Caco-2 (cell line): ENCODE measurements at regions not wholly inside any gene's neighbourhood (a gene's known extent, or its start where the extent isn't known, plus 50 kb on each side); places are given as distances from the start of the nearest gene placed in this dataset.

Source experiments
- BruUV-seq: library from RNA; stranded (reverse); fragments of 400-500 nt; replicated peaks from 2 replicates; lab custom pipeline; 2021; lab: Mats Ljungman, UMichigan
- CTCF ChIA-PET: fragments of 300-600 bp; sonication (Branson Sonifier 250); formaldehyde crosslinking; loops from one replicate; lab custom pipeline; 2022; ENCODE audit warnings: antibody characterized with exemption; lab: Charles Lee
- POLR2A ChIA-PET: fragments of 300-600 bp; sonication (Branson Sonifier 250); formaldehyde crosslinking; loops from one replicate; lab custom pipeline; 2022; ENCODE audit warnings: antibody characterized with exemption; lab: Charles Lee
- DNase-seq, 2 experiments: peaks; one replicate each; pipeline versions ENCODE4 v3.0.0 to v3.0.0-alpha.2; 2020 to 2022
- H3K27me3 ChIP-seq: replicated peaks from 2 replicates; pipeline ENCODE4 v1.6.0; 2011; ENCODE audit warnings: low read length; ENCODE audit not compliant: control insufficient read depth, insufficient read depth
- H3K36me3 ChIP-seq: 2 replicates; pipeline ENCODE4 v1.5.1; 2011; ENCODE audit warnings: low read length; ENCODE audit not compliant: control insufficient read depth, insufficient read depth
- H3K4me1 ChIP-seq: fragments of 250-450 bp; sonication (Bioruptor Pico); 2 replicates; pipeline ENCODE4 v1.5.1; 2020; ENCODE audit warnings: mild to moderate bottlenecking
- H3K4me3 ChIP-seq: 2 replicates; pipeline ENCODE4 v1.5.1; 2011; ENCODE audit warnings: low read depth, mild to moderate bottlenecking, control low read depth, low read length
- H3K9me3 ChIP-seq: fragments of 250-450 bp; sonication (Bioruptor Pico); 2 replicates; pipeline ENCODE4 v1.5.1; 2020; ENCODE audit warnings: mild to moderate bottlenecking, moderate library complexity
- H3K27ac Mint-ChIP-seq: one replicate; pipeline ENCODE4 v1.8.0; 2022; ENCODE audit warnings: mixed read lengths; ENCODE audit not compliant: unreplicated experiment
- H3K27me3 Mint-ChIP-seq: one replicate; pipeline ENCODE4 v1.8.0; 2022; ENCODE audit warnings: mixed read lengths; ENCODE audit not compliant: insufficient read depth, unreplicated experiment
- H3K36me3 Mint-ChIP-seq: one replicate; pipeline ENCODE4 v1.8.0; 2022; ENCODE audit warnings: mild to moderate bottlenecking, mixed read lengths; ENCODE audit not compliant: insufficient read depth, unreplicated experiment
- H3K4me1 Mint-ChIP-seq: one replicate; pipeline ENCODE4 v1.8.0; 2022; ENCODE audit warnings: low read depth, mixed read lengths; ENCODE audit not compliant: unreplicated experiment
- H3K4me3 Mint-ChIP-seq: one replicate; pipeline ENCODE4 v1.8.0; 2022; ENCODE audit warnings: mild to moderate bottlenecking, moderate library complexity, mixed read lengths; ENCODE audit not compliant: unreplicated experiment
- H3K9me3 Mint-ChIP-seq: one replicate; pipeline ENCODE4 v1.8.0; 2022; ENCODE audit warnings: mixed read lengths; ENCODE audit not compliant: unreplicated experiment
- intact Hi-C: fragments of 100-400 bp; cut with micrococcal nuclease; formaldehyde crosslinking; loops from one replicate; pipeline ENCODE4 v1.10.0; 2022; ENCODE audit not compliant: unreplicated experiment
- TF ChIP-seq, protein P1 (sequence below), 2 experiments: fragments of 200-600 bp in 1 of 2; IDR thresholded peaks; 1 replicate in 1 of 2; 2 replicates in 1 of 2; pipeline versions ENCODE4 v1.5.1 to v1.8.0; 2011 to 2022; ENCODE audit warnings: antibody characterized with exemption in 1 of 2, control low read depth in 1 of 2, inconsistent platforms in 1 of 2, low read depth in 1 of 2, low read length in 1 of 2, mild to moderate bottlenecking in 1 of 2, moderate library complexity in 1 of 2; ENCODE audit not compliant: insufficient read depth in 1 of 2, severe bottlenecking in 1 of 2, unreplicated experiment in 1 of 2

DNA sequence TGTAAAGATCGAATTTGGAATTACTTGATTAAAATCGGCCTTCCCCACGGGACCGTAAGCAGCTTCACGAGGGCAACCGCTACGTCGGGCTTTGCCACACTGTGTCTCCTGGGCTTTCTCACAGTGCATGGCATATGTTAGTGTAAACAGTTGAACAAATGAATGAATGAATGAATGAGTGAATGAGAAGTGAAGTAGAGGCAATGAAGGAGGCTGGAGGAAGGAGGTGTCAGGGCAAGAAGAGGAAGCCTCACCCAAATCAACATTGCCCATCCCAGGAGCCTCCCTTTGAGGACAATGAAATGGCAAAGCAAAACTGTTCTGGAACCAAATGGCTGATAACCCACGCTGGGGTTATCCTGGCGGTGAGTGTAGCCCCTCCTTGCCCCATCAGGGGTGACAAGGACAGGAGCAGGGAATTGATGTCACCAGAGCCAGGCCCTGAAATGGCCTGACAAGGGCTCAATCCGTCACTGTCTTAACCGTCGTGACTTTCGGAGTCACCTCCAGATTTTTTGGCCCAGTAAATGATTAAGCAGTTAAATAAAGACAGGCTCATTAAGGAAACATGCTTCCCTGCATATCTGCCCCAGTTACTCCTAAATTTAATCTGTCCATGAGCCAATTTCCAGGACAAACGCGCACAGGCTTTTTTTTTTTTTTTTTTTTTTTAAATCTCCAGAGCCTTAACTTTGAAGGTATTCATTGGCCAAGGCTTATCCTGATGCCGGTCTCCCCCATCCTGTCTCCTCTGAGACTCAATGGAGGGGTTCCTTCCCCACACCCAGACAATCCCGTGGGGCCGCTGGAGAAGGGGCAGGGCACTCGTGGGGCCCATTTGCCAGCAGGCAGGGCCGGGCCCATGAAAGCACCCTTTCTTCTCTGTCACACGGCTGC, 88.4 kb upstream of the BOD1 start:
- POLR2A ChIA-PET: no interaction called here
- BruUV-seq: no TSS peak
- Mint-ChIP-seq H3K9me3 (no peaks in the 10 kb centered on the region), H3K27ac (no peak overlapping the region), H3K36me3 (no peaks in the 10 kb centered on the region), H3K4me3 (no peak overlapping the region), H3K27me3 (no peaks in the 10 kb centered on the region), H3K4me1 (no peaks in the 10 kb centered on the region)
- CTCF ChIA-PET: no interaction called here
- Histone ChIP-seq H3K4me1 (no peaks in the 10 kb centered on the region), H3K36me3 (no peaks in the 10 kb centered on the region), H3K4me3 (no peak overlapping the region), H3K27me3 (no peaks in the 10 kb centered on the region), H3K9me3 (no peaks in the 10 kb centered on the region)
- DNase-seq: no peak
- intact Hi-C loops: no loop called here
- TF ChIP-seq, protein P1, sequence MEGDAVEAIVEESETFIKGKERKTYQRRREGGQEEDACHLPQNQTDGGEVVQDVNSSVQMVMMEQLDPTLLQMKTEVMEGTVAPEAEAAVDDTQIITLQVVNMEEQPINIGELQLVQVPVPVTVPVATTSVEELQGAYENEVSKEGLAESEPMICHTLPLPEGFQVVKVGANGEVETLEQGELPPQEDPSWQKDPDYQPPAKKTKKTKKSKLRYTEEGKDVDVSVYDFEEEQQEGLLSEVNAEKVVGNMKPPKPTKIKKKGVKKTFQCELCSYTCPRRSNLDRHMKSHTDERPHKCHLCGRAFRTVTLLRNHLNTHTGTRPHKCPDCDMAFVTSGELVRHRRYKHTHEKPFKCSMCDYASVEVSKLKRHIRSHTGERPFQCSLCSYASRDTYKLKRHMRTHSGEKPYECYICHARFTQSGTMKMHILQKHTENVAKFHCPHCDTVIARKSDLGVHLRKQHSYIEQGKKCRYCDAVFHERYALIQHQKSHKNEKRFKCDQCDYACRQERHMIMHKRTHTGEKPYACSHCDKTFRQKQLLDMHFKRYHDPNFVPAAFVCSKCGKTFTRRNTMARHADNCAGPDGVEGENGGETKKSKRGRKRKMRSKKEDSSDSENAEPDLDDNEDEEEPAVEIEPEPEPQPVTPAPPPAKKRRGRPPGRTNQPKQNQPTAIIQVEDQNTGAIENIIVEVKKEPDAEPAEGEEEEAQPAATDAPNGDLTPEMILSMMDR (IDR thresholded peaks at IDR 0.05; ENCODE audit: insufficient read depth in 1 of 2, low read depth in 1 of 2, low read length in 1 of 2, severe bottlenecking in 1 of 2, unreplicated experiment in 1 of 2): no peak

DNA sequence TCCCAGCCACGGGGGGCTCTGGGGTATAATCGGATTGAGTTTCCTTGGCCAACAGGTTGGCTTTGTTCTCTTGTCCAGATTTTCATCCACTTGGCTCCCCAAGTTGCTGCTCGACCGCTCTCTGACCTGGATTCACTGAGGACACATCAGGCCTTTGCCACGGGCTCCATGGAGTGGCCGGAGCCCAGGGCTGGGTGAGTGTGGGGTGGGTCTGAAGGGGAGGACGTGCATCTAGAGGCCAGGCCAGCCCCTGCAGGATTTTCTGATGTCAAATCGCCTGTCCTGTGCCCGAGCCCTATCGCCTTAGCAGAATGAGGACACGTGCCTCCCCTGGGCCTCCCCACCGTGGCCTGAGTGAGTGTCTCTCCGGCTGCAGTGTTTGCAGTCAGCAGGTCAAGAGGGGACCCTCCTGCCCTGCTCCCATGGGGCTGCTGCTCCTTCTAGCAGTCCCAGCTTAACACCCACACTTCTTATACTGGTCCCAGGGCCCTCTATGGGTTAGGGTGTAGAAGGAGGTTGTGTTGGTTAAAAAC, 89.1 kb upstream of the BOD1 start:
- no peaks in the 10 kb centered on the region for H3K9me3 Mint-ChIP-seq
- intact Hi-C loops: no loop called here
- CTCF ChIA-PET: no interaction called here

DNA sequence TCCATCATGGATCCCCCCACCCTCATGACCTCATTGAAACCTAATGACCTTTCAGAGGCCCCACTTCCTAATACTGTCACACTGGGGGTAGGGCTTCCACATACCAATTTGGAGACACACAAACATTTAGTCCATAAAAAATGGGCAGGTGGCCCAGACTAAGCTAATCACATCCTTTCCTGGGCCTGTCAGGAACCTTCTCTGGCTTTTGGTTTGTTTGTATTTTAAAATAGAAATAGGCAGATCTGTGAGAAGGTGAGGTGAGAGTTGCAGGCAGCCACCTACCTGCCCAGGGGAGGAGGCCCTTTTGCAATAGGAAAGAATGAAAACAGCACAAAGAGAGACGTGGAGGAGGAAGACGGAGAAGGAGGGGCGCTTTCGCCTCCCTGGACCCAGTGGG, 90.2 kb upstream of the BOD1 start:
- H3K9me3 Mint-ChIP-seq: no peaks in the 10 kb centered on the region
- no peak overlapping the region for H3K27ac Mint-ChIP-seq
- Histone ChIP-seq H3K27me3 (no peaks in the 10 kb centered on the region), H3K4me1 (no peaks in the 10 kb centered on the region), H3K9me3 (no peaks in the 10 kb centered on the region), H3K4me3 (no peak overlapping the region), H3K36me3 (no peaks in the 10 kb centered on the region)
- no peak for DNase-seq
- CTCF ChIA-PET: no interaction called here
- TF ChIP-seq, protein P1 (IDR thresholded peaks at IDR 0.05; ENCODE audit: insufficient read depth in 1 of 2, low read depth in 1 of 2, low read length in 1 of 2, severe bottlenecking in 1 of 2, unreplicated experiment in 1 of 2): no peak
- H3K4me3 Mint-ChIP-seq: no peak overlapping the region
- POLR2A ChIA-PET: no interaction called here
- no peaks in the 10 kb centered on the region for H3K36me3 Mint-ChIP-seq
- no peaks in the 10 kb centered on the region for H3K4me1 Mint-ChIP-seq
- intact Hi-C loops: no loop called here
- BruUV-seq: no TSS peak
- no peaks in the 10 kb centered on the region for H3K27me3 Mint-ChIP-seq

More for the DNA sequence above, 89.1 kb upstream of the BOD1 start:
- Mint-ChIP-seq H3K4me1 (no peaks in the 10 kb centered on the region), H3K36me3 (no peaks in the 10 kb centered on the region), H3K27ac (no peak overlapping the region), H3K27me3 (no peaks in the 10 kb centered on the region), H3K4me3 (no peak overlapping the region)
- Histone ChIP-seq H3K4me3 (no peak overlapping the region), H3K9me3 (no peaks in the 10 kb centered on the region), H3K36me3 (no peaks in the 10 kb centered on the region), H3K27me3 (no peaks in the 10 kb centered on the region), H3K4me1 (no peaks in the 10 kb centered on the region)
- POLR2A ChIA-PET: no interaction called here
- BruUV-seq: no TSS peak
- TF ChIP-seq, protein P1 (IDR thresholded peaks at IDR 0.05; ENCODE audit: insufficient read depth in 1 of 2, low read depth in 1 of 2, low read length in 1 of 2, severe bottlenecking in 1 of 2, unreplicated experiment in 1 of 2): no peak
- no peak for DNase-seq
